GM12892 (cell line): ENCODE measurements at regions not wholly inside any gene's neighbourhood (a gene's known extent, or its start where the extent isn't known, plus 50 kb on each side); places are given as distances from the start of the nearest gene placed in this dataset.

Experiments
- DNase-seq: peaks from one replicate; pipeline ENCODE4 v3.0.0; 2011; ENCODE audit not compliant: insufficient read length
- FAIRE-seq: peaks from 2 replicates; lab custom pipeline; 2011; peaks lifted over from hg19 to GRCh38; lab: Jason Lieb, UNC
- POLR2A ChIP-seq: IDR thresholded peaks from 2 replicates; pipeline ENCODE4 v1.6.1; 2011; ENCODE audit warnings: low read depth, low read length, control low read depth
- POLR2AphosphoS5 ChIP-seq: IDR thresholded peaks from 2 replicates; pipeline ENCODE4 v1.6.1; 2011; ENCODE audit warnings: low read depth, low read length, control low read depth
- TAF1 ChIP-seq: IDR thresholded peaks from 2 replicates; pipeline ENCODE4 v1.6.1; 2011; ENCODE audit warnings: low read depth, mild to moderate bottlenecking, control low read depth, low read length, borderline replicate concordance

GRCh38 chr22:48840112-48840949, 987.3 kb downstream of the BRD1 start:
- DNase-seq (no peak), FAIRE-seq (no peak)
- TF ChIP-seq POLR2A (no peak), TAF1 (no peak), POLR2AphosphoS5 (no peak)

- TF ChIP-seq TAF1 = no peak
- TF ChIP-seq POLR2AphosphoS5 = no peak
- TF ChIP-seq POLR2A = no peak
- no peak for FAIRE-seq
- no peak for DNase-seq
Measured at GRCh38 chr22:48838846-48839730, 988.6 kb downstream of the BRD1 start.

GRCh38 chr22:48838376-48838775, 989.3 kb downstream of the BRD1 start:
- DNase-seq = no peak
- no peak for FAIRE-seq
- TF ChIP-seq POLR2AphosphoS5 = no peak
- no peak for TF ChIP-seq TAF1
- no peak for TF ChIP-seq POLR2A

GRCh38 chr22:48837341-48837935, 990.2 kb downstream of the BRD1 start:
- no peak for DNase-seq
- no peak for FAIRE-seq
- TF ChIP-seq TAF1 = no peak
- TF ChIP-seq POLR2AphosphoS5 = no peak
- TF ChIP-seq POLR2A = no peak

GRCh38 chr22:48836673-48837340, 990.9 kb downstream of the BRD1 start:
- no peak for FAIRE-seq

GRCh38 chr22:48835857-48836672, 991.6 kb downstream of the BRD1 start:
- no peak for FAIRE-seq

More at GRCh38 chr22:48836673-48837340, 990.9 kb downstream of the BRD1 start:
- no peak for TF ChIP-seq POLR2AphosphoS5
- TF ChIP-seq TAF1 = no peak
- no peak for TF ChIP-seq POLR2A
- no peak for DNase-seq

GRCh38 chr22:48835364-48835763, 992.3 kb downstream of the BRD1 start:
- no peak for DNase-seq
- FAIRE-seq = no peak
- no peak for TF ChIP-seq POLR2A

More at GRCh38 chr22:48835857-48836672, 991.6 kb downstream of the BRD1 start:
- no peak for DNase-seq
- TF ChIP-seq TAF1 = no peak
- TF ChIP-seq POLR2AphosphoS5 = no peak
- no peak for TF ChIP-seq POLR2A

- DNase-seq (no peak), FAIRE-seq (no peak)
Measured at GRCh38 chr22:48834404-48834803, 993.3 kb downstream of the BRD1 start.

GRCh38 chr22:48832592-48832991, 995.1 kb downstream of the BRD1 start:
- FAIRE-seq (no peak), DNase-seq (no peak)
- TF ChIP-seq POLR2AphosphoS5 = no peak
- no peak for TF ChIP-seq POLR2A
- no peak for TF ChIP-seq TAF1

More at GRCh38 chr22:48834404-48834803, 993.3 kb downstream of the BRD1 start:
- TF ChIP-seq POLR2A = no peak
- no peak for TF ChIP-seq TAF1
- TF ChIP-seq POLR2AphosphoS5 = no peak

GRCh38 chr22:48829908-48830307, 997.8 kb downstream of the BRD1 start:
- TF ChIP-seq POLR2A = no peak
- no peak for TF ChIP-seq TAF1
- DNase-seq (no peak), FAIRE-seq (no peak)
